ENCODE measurements at regions not wholly inside any gene's neighbourhood (a gene's known extent, or its start where the extent isn't known, plus 50 kb on each side); places are given as distances from the start of the nearest gene placed in this dataset.
"Not testable (repeated sequence)": the region's sequence is repeated elsewhere in the genome, so short reads cannot be mapped to it uniquely, and the experiment has no call there.

DNA sequence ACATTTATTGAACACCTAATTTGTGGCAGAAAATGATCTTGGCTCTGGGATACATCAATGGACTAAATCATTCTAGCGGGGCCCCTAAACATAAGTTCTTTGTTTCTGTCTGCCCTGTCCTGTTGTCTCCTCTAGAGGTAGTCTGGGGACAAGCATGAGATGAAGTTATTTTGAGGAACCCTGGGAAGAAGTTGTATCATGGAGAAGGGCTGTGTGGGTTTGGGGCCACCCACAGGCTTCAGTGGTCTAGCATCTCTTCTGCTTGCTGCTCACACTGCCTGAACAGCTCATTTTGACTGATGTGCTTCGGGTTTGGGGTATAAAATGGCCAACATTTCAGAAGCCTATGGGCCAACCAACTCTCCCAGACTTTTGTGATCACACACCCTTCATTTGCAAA is 50.3 kb upstream of the OSBPL11 start:
- peak; percentile 28 for DNase-seq

DNA sequence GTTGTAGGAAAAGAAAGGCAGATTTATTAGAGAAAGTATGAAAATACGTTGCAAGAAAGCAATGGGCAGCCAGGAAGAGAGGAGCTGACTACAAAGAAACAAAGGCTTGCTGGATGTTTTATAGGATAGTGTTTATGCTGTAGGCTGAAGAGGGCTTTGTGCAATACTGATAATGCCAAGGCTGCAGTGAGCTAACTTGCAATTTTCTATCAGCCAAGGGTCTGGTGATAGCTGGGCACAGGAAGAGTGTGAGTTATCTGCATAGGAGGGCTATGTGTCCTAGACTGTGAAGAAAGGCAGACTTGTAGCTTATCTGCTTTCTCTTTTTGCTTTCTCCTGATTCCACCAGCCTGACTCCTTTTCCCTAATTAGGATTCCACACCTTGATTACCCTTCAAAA is 51.3 kb upstream of the OSBPL11 start:
- peak; percentile 53 for DNase-seq

GRCh38 chr3:125647318-125648014 is 52.2 kb upstream of the OSBPL11 start:
- no peak for DNase-seq

- no peak for DNase-seq
These were observed 55.9 kb upstream of the OSBPL11 start for GRCh38 chr3:125651244-125651643.

DNA sequence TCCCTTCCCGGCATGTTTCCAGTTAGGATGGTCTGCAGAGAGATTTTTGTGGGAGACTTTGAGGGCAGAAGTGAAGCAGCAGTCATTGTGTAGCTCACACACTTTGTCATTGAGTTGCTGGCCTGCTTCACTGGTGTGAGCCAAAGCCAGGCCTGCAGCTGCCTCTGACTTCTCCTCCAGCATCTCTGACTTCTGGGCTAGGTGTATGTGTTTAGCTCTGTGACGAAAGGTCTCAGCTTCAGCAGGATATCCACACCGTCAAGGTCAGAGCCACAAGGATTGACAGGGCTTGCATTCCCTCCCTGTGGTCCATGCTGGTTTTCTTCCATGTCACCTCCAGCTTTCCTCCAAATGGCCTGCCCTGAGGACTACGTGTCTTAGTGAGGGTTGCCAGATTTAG is 57.1 kb upstream of the OSBPL11 start:
- no peak for DNase-seq

GRCh38 chr3:125654526-125654925 is 59.2 kb upstream of the OSBPL11 start:
- no peak for DNase-seq

DNA sequence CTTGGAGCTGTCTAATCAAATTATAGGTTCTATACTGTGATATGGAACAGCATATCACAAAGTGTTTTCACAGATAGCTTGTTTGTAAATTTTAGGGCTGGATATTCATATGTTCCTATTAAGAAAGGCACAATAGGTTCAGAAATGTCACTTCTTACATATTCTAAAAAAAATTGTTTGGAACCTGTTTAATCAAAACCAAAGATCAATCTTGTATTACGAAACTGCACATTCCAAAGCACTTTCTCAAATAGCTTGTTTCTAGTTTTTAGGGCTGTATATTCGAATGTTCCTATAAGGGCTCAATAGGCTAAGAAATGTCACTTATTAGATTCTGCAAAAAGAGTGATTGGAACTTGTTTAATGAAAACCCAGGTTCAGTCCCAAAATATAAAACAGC is 67.4 kb upstream of the OSBPL11 start:
- no peak for DNase-seq

DNA sequence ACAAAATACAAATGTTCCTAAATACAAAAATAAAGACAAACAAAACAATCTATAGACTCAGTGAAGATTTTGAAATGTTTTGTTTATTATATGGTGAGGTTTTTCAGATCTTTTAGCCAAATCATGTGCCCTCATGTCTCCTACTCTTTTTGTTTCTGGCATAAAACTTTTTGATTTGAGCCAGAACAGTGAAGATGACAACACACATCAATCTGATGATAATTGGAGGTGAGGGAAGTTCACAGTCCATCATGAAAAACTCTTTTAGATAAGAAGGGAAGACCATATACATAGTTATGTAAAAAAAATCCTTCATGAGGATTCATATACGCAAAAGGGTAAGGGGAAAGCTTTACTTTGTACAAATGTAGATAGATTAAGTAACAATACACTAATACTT is 75.1 kb upstream of the OSBPL11 start:
- no peak for DNase-seq

- DNase-seq, result no peak
These were observed 75.6 kb upstream of the OSBPL11 start for GRCh38 chr3:125670945-125671344.

- no peak for DNase-seq
These were observed 76.4 kb upstream of the OSBPL11 start for GRCh38 chr3:125671461-125672243.

- DNase-seq, result no peak
These were observed 80.5 kb upstream of the OSBPL11 start for GRCh38 chr3:125675791-125676190.

GRCh38 chr3:125679258-125679657 is 84.0 kb upstream of the OSBPL11 start:
- DNase-seq, result peak; percentile 9

- no peak for DNase-seq
These were observed 85.8 kb upstream of the OSBPL11 start for GRCh38 chr3:125681146-125681545.

- DNase-seq, result not testable (repeated sequence)
These were observed 86.6 kb upstream of the OSBPL11 start for GRCh38 chr3:125681906-125682305.

GRCh38 chr3:125682610-125683009 is 87.3 kb upstream of the OSBPL11 start:
- not testable (repeated sequence) for DNase-seq

GRCh38 chr3:125683067-125683829 is 88.0 kb upstream of the OSBPL11 start:
- DNase-seq, result no peak

GRCh38 chr3:125684199-125684598 is 88.9 kb upstream of the OSBPL11 start:
- peak; percentile 47 for DNase-seq

DNA sequence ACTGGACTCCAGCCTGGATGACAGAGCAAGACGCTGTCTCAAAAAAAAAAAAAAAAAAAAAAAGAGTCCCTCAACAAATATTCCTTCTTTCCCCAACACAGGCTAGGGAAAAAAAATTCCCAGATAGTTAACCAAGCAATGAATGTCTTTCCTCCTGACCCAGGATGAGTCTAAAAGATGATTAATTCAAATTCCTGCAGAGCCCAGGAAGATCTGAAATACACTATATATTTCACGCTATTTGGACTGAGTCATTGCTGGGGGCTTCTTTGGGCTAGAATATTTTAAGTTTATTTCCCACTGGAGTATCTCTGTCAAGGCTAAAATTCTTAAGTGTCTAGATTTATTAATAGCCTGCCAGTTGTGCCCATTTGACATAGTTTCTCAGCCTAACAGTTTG is 90.4 kb upstream of the OSBPL11 start:
- not testable (repeated sequence) for DNase-seq

DNA sequence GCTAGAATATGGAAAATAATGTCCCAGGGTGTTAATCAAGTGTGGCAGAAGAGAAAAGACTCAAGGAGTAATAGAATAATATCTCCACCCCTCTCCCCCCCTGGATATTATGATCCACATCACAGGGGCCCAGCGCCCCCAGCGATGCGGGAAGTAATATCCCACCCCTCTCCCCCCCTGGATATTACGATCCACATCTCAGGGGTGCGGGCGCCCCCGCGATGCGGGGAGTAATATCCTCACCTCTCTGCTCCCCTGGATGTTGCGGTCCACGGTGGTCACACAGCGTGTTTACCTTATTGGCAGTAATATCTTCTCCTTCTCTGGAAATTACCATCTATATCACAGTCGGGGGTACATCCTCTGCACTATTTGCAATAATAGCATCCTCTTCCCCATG is 97.1 kb upstream of the OSBPL11 start:
- DNase-seq, result no peak

GRCh38 chr3:125693887-125694286 is 98.6 kb upstream of the OSBPL11 start:
- no peak for DNase-seq

- no peak for DNase-seq
These were observed 99.5 kb upstream of the OSBPL11 start for GRCh38 chr3:125694761-125695294.

- DNase-seq, result no peak
These were observed 100.4 kb upstream of the OSBPL11 start for GRCh38 chr3:125695688-125696087.

DNA sequence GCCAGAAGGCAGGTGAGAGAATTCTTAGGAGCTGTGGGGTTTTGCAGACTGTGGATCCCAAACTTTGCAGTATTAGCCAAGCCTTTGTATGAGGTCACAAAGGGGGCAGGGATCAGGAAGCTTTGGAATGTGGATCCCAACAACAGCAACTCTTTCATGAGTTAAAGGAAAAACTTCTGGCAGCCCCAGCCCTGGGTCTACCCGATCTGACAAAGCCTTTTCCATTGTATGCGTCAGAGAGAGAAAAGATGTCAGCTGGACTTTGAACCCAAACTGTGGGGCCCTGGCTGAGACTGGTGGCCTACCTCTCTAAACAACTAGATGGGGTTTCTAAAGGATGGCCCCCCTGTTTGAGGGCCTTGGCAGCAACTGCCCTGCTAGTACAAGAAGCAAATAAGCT is 101.8 kb upstream of the OSBPL11 start:
- not testable (repeated sequence) for DNase-seq
